ENCODE measurements at regions not wholly inside any gene's neighbourhood (a gene's known extent, or its start where the extent isn't known, plus 50 kb on each side); places are given as distances from the start of the nearest gene placed in this dataset.
"Not testable (repeated sequence)": the region's sequence is repeated elsewhere in the genome, so short reads cannot be mapped to it uniquely, and the experiment has no call there.

DNA sequence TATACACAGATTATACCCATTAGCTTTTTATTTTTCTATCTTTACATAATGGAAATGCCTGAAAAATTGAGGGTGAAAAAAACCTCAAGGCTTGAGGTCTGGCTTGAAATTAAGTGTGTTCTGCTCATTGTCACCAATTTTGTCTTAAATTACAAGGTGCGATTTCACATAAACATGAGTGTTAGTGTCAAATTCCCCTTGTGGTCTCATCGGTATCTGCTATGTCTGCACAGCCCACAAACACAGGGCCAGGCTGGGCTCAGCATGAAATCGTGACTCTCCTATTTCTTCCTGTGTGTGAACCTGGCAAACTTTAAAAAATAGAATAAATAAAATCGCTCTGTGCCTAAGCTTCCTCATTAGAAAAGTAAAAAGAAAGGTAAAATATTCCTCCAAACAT, 109.1 kb downstream of the CRLF2 start:
- 47 to 58% methylated on average over 4 of the region's 4 CpGs for WGBS, 2 donors
- FAIRE-seq: no peak
- no peak for DNase-seq
- no peaks in the 10 kb centered on the region for H3K4me1 ChIP-seq
- no peak for ATAC-seq
- H3K27ac ChIP-seq: no peak overlapping the region
- no peaks in the 10 kb centered on the region for H3K9me3 ChIP-seq
- intact Hi-C loops (cut with DNase I): no loop called here
- H3K36me3 ChIP-seq: no peaks in the 10 kb centered on the region
- H3K4me3 ChIP-seq: no peak overlapping the region
- H3K27me3 ChIP-seq: no peaks in the 10 kb centered on the region
- TF ChIP-seq, protein P1, sequence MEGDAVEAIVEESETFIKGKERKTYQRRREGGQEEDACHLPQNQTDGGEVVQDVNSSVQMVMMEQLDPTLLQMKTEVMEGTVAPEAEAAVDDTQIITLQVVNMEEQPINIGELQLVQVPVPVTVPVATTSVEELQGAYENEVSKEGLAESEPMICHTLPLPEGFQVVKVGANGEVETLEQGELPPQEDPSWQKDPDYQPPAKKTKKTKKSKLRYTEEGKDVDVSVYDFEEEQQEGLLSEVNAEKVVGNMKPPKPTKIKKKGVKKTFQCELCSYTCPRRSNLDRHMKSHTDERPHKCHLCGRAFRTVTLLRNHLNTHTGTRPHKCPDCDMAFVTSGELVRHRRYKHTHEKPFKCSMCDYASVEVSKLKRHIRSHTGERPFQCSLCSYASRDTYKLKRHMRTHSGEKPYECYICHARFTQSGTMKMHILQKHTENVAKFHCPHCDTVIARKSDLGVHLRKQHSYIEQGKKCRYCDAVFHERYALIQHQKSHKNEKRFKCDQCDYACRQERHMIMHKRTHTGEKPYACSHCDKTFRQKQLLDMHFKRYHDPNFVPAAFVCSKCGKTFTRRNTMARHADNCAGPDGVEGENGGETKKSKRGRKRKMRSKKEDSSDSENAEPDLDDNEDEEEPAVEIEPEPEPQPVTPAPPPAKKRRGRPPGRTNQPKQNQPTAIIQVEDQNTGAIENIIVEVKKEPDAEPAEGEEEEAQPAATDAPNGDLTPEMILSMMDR (IDR thresholded peaks at IDR 0.05): no peak

DNA sequence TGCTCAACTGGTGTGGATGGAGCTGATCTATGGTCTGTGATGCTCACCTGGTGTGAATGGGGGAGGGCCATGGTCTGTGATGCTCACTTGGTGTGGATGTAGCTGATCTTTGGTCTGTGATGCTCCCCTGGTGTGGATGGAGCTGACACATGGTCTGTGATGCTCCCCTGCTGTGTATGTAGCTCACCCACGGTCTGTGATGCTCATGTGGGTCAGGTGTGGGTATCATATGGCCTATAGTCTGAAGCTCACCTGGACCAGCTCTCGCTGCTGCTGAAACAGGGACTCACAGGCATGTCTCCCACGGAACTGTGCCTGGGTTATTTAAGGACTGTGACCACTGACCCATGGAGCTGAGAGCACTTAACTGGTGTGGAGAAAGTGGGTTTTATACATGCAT, 109.7 kb downstream of the CRLF2 start:
- FAIRE-seq (no peak), ATAC-seq (no peak), DNase-seq (no peak)
- H3K4me3 ChIP-seq: no peak overlapping the region
- H3K4me1 ChIP-seq: no peaks in the 10 kb centered on the region
- no peaks in the 10 kb centered on the region for H3K27me3 ChIP-seq
- H3K9me3 ChIP-seq: no peaks in the 10 kb centered on the region
- H3K27ac ChIP-seq: no peak overlapping the region
- TF ChIP-seq, protein P1 (IDR thresholded peaks at IDR 0.05): no peak
- H3K36me3 ChIP-seq: no peaks in the 10 kb centered on the region
- intact Hi-C loops (cut with DNase I): no loop called here
- 36 to 49% methylated on average over 3 of the region's 3 CpGs for WGBS, 2 donors

DNA sequence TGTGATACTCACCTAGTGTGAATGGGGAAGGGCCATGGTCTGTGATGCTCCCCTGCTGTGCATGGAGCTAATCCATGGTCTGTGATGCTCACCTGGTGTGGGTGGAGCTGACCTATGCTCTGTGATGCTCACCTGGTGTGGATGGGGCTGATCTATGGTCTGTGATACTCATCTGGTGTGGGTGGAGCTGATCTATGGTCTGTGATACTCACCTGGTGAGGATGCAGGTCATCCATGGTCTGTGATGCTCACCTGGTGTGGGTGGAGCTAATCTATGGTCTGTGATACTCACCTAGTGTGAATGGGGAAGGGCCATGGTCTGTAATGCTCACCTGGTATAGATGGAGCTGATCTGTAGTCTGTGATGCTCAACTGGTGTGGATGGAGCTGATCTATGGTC, 110.2 kb downstream of the CRLF2 start:
- H3K4me3 ChIP-seq; H3K27ac ChIP-seq; ATAC-seq; FAIRE-seq; H3K9me3 ChIP-seq; H3K4me1 ChIP-seq; DNase-seq; H3K27me3 ChIP-seq; intact Hi-C loops (cut with DNase I); H3K36me3 ChIP-seq: not testable (repeated sequence)

DNA sequence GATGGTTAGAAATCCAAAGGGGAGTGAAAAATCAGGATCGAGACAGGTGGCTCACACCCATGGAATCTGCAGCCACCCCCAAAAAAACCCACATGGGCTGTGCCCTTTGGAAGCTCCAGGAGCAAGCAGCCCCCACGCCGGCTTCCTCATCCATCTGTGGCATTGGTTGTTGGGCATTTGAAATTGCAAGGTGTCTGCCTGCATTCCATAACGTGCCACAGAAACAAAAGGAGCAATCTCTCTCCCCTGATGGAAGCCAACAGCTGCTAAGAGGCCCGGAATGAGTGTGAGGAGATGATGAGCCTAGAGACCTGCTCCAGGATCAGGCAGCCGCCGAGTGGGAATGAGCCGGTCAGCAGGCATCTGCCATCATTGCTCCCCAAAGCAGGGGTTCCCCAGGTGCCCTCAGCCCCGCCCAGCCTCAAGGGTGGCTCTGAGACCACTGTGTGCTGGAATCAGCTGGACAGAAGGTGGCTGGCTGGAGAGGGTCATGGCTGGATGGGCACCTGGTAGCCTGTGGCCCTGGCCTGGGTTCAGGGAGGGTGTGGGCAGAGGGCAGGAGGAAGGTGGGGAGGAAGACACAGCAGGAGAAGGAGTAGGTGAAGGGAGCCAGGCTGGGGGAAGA, 113.2 kb downstream of the CRLF2 start:
- Histone ChIP-seq H3K27me3 (no peaks in the 10 kb centered on the region), H3K27ac (no peak overlapping the region), H3K4me3 (no peak overlapping the region), H3K9me3 (no peaks in the 10 kb centered on the region), H3K4me1 (no peaks in the 10 kb centered on the region), H3K36me3 (no peaks in the 10 kb centered on the region)
- intact Hi-C loops (cut with DNase I): no loop called here
- WGBS, 2 donors: 59 to 61% methylated on average over 9 of the region's 9 CpGs
- no peak for ATAC-seq
- no peak for FAIRE-seq
- TF ChIP-seq, protein P1 (IDR thresholded peaks at IDR 0.05): no peak
- DNase-seq: no peak

DNA sequence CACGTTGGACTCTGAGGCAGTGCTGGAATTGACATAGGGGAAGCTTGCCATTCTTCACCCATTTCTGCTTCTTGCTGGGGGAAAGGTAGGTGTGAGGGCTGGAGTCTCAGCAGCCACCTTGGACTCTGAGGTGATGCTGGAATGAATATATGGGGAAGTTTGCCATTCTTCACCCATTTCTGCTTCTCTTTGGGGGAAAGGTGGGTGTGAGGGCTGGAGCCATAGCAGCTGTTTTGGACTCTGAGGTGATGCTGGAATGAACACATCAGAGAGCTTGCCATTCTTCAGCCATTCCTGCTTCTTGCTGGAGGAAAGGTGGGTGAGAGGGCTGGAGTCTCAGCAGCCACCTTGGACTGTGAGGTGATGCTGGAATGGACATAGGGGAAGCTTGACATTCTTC, 115.1 kb downstream of the CRLF2 start:
- WGBS, 2 donors: 80 to 88% methylated on average over 1 of the region's 1 CpG
- Histone ChIP-seq H3K36me3 (no peaks in the 10 kb centered on the region), H3K4me1 (no peaks in the 10 kb centered on the region), H3K9me3 (no peaks in the 10 kb centered on the region), H3K27ac (no peak overlapping the region), H3K27me3 (no peaks in the 10 kb centered on the region), H3K4me3 (no peak overlapping the region)
- ATAC-seq: no peak
- no peak for FAIRE-seq
- DNase-seq: no peak
- intact Hi-C loops (cut with DNase I): no loop called here
- TF ChIP-seq, protein P1 (IDR thresholded peaks at IDR 0.05): no peak
